HepG2 (cell line): ENCODE measurements at regions not wholly inside any gene's neighbourhood (a gene's known extent, or its start where the extent isn't known, plus 50 kb on each side); places are given as distances from the start of the nearest gene placed in this dataset.

Experiments
- CEBPB ChIP-seq: IDR thresholded peaks from 2 replicates; pipeline ENCODE4 v1.6.1; 2011; ENCODE audit warnings: low read depth, low read length, improper control_type of control experiment, borderline replicate concordance
- CTCF ChIP-seq: sonication (generic); formaldehyde crosslinking; IDR thresholded peaks from 2 replicates; pipeline ENCODE4 v1.5.0; 2020; ENCODE audit warnings: mild to moderate bottlenecking, missing genetic modification reagents, moderate library complexity
- FOXK2 ChIP-seq: fragments of 450-650 bp; IDR thresholded peaks from 2 replicates; pipeline ENCODE4 v1.6.1; 2016
- SIN3A ChIP-seq: IDR thresholded peaks from 2 replicates; pipeline ENCODE4 v1.6.1; 2011; ENCODE audit warnings: low read depth, mild to moderate bottlenecking, control low read depth, low read length, borderline replicate concordance
- TF ChIP-seq, protein P1 (sequence below): sonication (generic); formaldehyde crosslinking; IDR thresholded peaks from 2 replicates; pipeline ENCODE4 v1.4.0; 2020; ENCODE audit warnings: missing genetic modification reagents

DNA sequence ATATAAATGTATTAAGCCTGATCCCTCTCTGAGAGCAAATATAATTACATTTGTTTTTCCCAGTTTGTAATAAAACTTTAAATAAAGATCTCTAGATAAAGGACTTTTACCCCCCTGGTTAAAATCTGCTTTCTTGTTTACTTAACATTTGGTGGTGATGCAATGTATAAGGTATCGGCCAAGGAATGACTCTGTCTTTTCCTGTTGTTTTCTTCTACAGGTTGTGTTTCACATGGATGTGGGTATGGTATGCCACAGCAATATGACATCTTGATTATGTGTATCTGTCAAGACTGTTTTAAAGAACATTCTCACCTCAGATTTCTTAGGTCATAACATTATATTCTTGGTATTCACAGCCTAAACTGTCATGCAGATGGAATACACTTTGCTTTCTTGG, 210.6 kb upstream of the NOVA1 start:
- TF ChIP-seq SIN3A = no peak
- no peak for TF ChIP-seq CEBPB
- TF ChIP-seq, protein P1, sequence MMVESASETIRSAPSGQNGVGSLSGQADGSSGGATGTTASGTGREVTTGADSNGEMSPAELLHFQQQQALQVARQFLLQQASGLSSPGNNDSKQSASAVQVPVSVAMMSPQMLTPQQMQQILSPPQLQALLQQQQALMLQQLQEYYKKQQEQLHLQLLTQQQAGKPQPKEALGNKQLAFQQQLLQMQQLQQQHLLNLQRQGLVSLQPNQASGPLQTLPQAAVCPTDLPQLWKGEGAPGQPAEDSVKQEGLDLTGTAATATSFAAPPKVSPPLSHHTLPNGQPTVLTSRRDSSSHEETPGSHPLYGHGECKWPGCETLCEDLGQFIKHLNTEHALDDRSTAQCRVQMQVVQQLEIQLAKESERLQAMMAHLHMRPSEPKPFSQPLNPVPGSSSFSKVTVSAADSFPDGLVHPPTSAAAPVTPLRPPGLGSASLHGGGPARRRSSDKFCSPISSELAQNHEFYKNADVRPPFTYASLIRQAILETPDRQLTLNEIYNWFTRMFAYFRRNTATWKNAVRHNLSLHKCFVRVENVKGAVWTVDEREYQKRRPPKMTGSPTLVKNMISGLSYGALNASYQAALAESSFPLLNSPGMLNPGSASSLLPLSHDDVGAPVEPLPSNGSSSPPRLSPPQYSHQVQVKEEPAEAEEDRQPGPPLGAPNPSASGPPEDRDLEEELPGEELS (CRISPR knock-in tag) = no peak
- no peak for TF ChIP-seq FOXK2
- TF ChIP-seq CTCF (CRISPR knock-in tag) = no peak
